DND-41 (cell line): ENCODE measurements at regions not wholly inside any gene's neighbourhood (a gene's known extent, or its start where the extent isn't known, plus 50 kb on each side); places are given as distances from the start of the nearest gene placed in this dataset.
A peak's percentile ranks its signal among the peaks of the same experiment; 100 is the strongest.

Experiments
- ATAC-seq: fragments of 200-7000 bp; cut with Tn5 transposase; 3 replicates; pipeline ENCODE4 v1.9.1; 2021; ENCODE audit warnings: low read depth; ENCODE audit not compliant: insufficient read depth
- DNase-seq: peaks from one replicate; pipeline ENCODE4 v3.0.0-alpha.2; 2020
- H2AFZ ChIP-seq: 2 replicates; pipeline ENCODE4 v1.6.0; 2012; ENCODE audit warnings: low read depth, low read length
- H3K27ac ChIP-seq: 2 replicates; pipeline ENCODE4 v1.5.1; 2012; ENCODE audit warnings: low read length, inconsistent platforms
- H3K27me3 ChIP-seq: fragments of 200-600 bp; sonication (generic); 2 replicates; pipeline ENCODE4 v1.6.0; 2012; ENCODE audit warnings: low read length, mild to moderate bottlenecking, inconsistent platforms; ENCODE audit not compliant: insufficient read depth, poor library complexity
- H3K36me3 ChIP-seq: 2 replicates; pipeline ENCODE4 v1.5.1; 2012; ENCODE audit warnings: low read length, inconsistent platforms; ENCODE audit not compliant: insufficient read depth
- H3K4me1 ChIP-seq: 2 replicates; pipeline ENCODE4 v1.5.1; 2012; ENCODE audit warnings: mild to moderate bottlenecking, low read length; ENCODE audit not compliant: insufficient read depth
- H3K4me2 ChIP-seq: 2 replicates; pipeline ENCODE4 v1.6.0; 2012; ENCODE audit warnings: mild to moderate bottlenecking, moderate library complexity, low read length, inconsistent platforms; ENCODE audit not compliant: insufficient read depth
- H3K4me3 ChIP-seq, 2 experiments: fragments of 200-600 bp in 1 of 2; shearing (Covaris generic) in 1 of 2; 2 replicates each; pipeline ENCODE4 v1.5.1; 2012 to 2016; ENCODE audit warnings: inconsistent platforms in 2 of 2, low read length in 2 of 2, mild to moderate bottlenecking in 2 of 2, low read depth in 1 of 2, moderate library complexity in 1 of 2
- H3K79me2 ChIP-seq: 2 replicates; pipeline ENCODE4 v1.6.0; 2012; ENCODE audit warnings: low read length, inconsistent platforms; ENCODE audit not compliant: insufficient read depth
- H3K9ac ChIP-seq: 2 replicates; pipeline ENCODE4 v1.6.0; 2012; ENCODE audit warnings: low read depth, mild to moderate bottlenecking, inconsistent platforms, low read length, moderate library complexity
- H3K9me3 ChIP-seq: 2 replicates; pipeline ENCODE4 v1.5.1; 2012; ENCODE audit warnings: low read length, moderate library complexity, mild to moderate bottlenecking, inconsistent platforms; ENCODE audit not compliant: insufficient read depth, severe bottlenecking
- H4K20me1 ChIP-seq: 2 replicates; pipeline ENCODE4 v1.6.0; 2012; ENCODE audit warnings: low read length; ENCODE audit not compliant: insufficient read depth
- CTCF ChIP-seq: IDR thresholded peaks from 2 replicates; pipeline ENCODE4 v1.5.1; 2012; ENCODE audit warnings: borderline replicate concordance, low read length, moderate library complexity, mild to moderate bottlenecking; ENCODE audit not compliant: poor library complexity, severe bottlenecking; ENCODE audit errors: extremely low read depth
- EZH2 ChIP-seq: IDR thresholded peaks from 3 replicates; pipeline ENCODE4 v1.6.1; 2012; ENCODE audit warnings: borderline replicate concordance, low read depth, mild to moderate bottlenecking, moderate library complexity, low read length, inconsistent platforms; ENCODE audit not compliant: severe bottlenecking

DNA sequence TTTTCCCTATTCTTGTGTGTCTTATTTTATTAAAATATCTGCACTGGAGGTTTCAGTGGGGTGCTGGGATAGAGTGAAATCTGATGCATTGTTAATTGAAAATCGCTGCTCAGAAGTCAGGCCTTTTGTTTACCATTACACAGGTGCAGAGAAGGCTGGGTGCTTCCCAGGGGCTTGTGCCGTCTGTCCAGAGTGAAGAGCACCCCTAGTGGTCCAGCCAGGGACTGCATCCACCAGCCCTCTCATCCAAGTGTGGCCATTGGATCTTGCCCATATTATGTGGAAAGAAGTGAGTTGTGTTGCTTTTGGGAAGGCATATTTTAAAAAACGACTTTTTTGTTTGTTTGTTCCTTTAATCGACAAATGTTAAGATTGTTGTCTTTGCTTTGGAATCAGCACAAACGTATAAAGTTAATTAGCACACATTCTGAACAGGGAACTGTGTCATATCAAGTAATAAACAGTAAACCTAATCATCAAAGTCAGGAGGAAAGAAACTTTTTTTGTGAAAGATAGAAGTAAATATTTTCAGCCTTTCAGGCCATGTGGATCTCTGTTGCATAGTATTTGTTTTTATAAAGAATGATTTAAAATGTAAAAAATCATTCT, 315.6 kb downstream of the MTRR start:
- Histone ChIP-seq H3K9ac (no peak overlapping the region), H4K20me1 (no peaks in the 10 kb centered on the region), H3K36me3 (no peaks in the 10 kb centered on the region), H3K79me2 (no peaks in the 10 kb centered on the region), H3K4me1 (peaks cover 9% of the 10 kb centered on the region), H3K27me3 (peaks cover 4% of the 10 kb centered on the region), H3K4me2 (no peak overlapping the region), H3K9me3 (no peaks in the 10 kb centered on the region), H2AFZ (no peak overlapping the region), H3K27ac (no peak overlapping the region), H3K4me3 (no peak overlapping the region)
- TF ChIP-seq CTCF (peak; percentile 93), EZH2 (no peak)
- DNase-seq: peak; percentile 55
- ATAC-seq: peak; percentile 83

GRCh38 chr5:8185852-8186251, 316.9 kb downstream of the MTRR start:
- no peaks in the 10 kb centered on the region for H3K36me3 ChIP-seq
- H3K4me1 ChIP-seq: peaks cover 11% of the 10 kb centered on the region
- no peaks in the 10 kb centered on the region for H3K9me3 ChIP-seq
- H3K79me2 ChIP-seq: no peaks in the 10 kb centered on the region
- DNase-seq (no peak), ATAC-seq (no peak)
- H3K9ac ChIP-seq: no peak overlapping the region
- no peaks in the 10 kb centered on the region for H3K27me3 ChIP-seq
- H3K4me2 ChIP-seq: no peak overlapping the region
- TF ChIP-seq CTCF (no peak), EZH2 (no peak)
- no peaks in the 10 kb centered on the region for H4K20me1 ChIP-seq
- H3K27ac ChIP-seq: no peak overlapping the region
- H3K4me3 ChIP-seq: no peak overlapping the region
- H2AFZ ChIP-seq: no peak overlapping the region

- H3K4me3 ChIP-seq: no peak overlapping the region; a peak in 1 of 4 replicates
- DNase-seq: peak; percentile 41
- TF ChIP-seq CTCF: no peak
- TF ChIP-seq EZH2: no peak
These were observed 320.1 kb downstream of the MTRR start for GRCh38 chr5:8188874-8189565.

More at GRCh38 chr5:8188874-8189565, 320.1 kb downstream of the MTRR start:
- Histone ChIP-seq H3K9ac (no peak overlapping the region), H3K9me3 (peaks cover 2% of the 10 kb centered on the region), H3K79me2 (no peaks in the 10 kb centered on the region), H3K27me3 (no peaks in the 10 kb centered on the region), H3K4me2 (peak overlapping the region; percentile 46; the same call in 1 of the 2 replicates), H2AFZ (peak overlapping the region; percentile 67), H3K27ac (peak overlapping the region; percentile 28; the same call in 1 of the 2 replicates), H3K36me3 (no peaks in the 10 kb centered on the region), H4K20me1 (no peaks in the 10 kb centered on the region), H3K4me1 (peaks cover 11% of the 10 kb centered on the region)
- peak; percentile 92 for ATAC-seq
